Stimulated activated CD4-positive, alpha-beta T cell treated with anti-CD3 and anti-CD28 coated beads, Interleukin-4, amount 100 ng/mL, for 4 hours (primary cell): ENCODE measurements at regions not wholly inside any gene's neighbourhood (a gene's known extent, or its start where the extent isn't known, plus 50 kb on each side); places are given as distances from the start of the nearest gene placed in this dataset.
A peak's percentile ranks its signal among the peaks of the same experiment; 100 is the strongest.
"Not testable (repeated sequence)": the region's sequence is repeated elsewhere in the genome, so short reads cannot be mapped to it uniquely, and the experiment has no call there.

Experiments
- DNase-seq, 2 experiments: peaks; one replicate each; pipeline ENCODE4 v3.0.0-alpha.2; 2020

DNA sequence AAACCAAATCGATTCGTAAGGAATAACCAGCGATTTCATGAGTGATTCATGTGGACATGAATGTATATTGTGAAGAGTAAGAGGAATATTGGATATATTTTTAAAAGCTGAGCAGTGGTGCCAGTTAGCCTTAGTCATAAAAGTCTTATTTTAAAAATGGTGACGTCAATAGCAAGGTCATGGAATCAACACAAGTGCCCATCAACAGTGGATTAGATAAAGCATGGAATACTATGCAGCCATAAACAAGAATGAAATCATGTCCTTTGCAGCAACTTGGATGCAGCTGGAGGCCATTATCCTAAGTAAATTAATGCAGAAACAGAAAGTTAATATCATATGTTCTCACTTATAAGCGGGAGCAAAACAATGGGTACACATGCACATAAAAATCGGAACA lies 89.0 kb upstream of the STOX2 start:
- no peak for DNase-seq

- DNase-seq, result no peak
Measured at GRCh38 chr4:183816882-183817509, 88.1 kb upstream of the STOX2 start.

DNA sequence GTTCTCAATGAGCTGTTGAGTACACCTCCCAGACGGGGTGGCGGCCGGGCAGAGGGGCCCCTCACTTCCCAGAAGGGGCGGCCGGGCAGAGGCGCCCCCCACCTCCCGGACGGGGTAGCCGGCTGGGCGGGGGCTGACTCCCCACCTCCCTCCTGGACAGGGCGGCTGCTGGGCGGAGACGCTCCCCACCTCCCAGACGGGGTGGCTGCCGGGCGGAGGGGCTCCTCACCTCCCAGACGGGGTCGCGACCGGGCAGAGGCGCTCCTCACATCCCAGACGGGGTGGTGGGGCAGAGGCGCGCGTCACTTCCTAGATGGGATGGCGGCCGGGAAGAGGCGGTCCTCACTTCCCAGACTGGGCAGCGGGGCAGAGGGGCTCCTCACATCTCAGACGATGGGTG lies 86.5 kb upstream of the STOX2 start:
- DNase-seq, result not testable (repeated sequence)

DNA sequence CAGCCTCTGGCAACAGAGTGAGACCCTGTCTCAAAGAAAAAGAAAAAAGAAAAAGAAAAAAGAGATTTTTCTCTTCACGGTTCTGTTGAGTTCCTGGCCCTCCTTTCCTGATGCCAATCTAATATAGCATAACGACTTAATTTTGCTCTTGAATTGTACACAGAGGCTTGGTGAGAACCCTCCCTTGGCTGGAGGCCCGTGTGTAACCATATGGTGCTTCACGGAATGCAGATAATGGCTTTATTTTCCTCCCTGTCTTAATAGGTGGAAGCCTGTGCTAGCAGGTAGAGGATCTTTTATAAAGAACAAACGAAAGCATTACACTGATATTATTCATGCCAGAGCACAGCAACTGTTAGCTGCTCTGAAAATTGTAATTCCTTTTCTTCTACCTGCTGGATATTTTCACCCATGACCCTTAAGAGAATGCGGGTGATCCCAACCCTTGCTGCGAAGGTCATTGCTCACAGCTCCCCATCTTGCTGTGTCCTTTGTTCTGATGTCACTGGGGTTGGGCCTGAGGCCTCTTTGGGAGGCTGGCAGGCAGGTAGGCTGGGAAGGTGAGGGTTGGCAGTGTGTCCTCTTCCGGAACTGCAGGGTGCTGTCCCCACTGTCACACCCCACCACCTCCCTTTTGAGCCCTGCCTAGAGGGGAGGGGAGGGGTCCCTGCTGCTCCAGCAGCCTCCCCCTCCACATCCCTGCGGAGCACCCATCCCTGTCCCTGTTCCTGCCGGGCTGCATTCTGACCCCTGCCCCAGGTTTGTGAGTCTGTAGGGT lies 83.8 kb upstream of the STOX2 start:
- DNase-seq, result no peak

DNA sequence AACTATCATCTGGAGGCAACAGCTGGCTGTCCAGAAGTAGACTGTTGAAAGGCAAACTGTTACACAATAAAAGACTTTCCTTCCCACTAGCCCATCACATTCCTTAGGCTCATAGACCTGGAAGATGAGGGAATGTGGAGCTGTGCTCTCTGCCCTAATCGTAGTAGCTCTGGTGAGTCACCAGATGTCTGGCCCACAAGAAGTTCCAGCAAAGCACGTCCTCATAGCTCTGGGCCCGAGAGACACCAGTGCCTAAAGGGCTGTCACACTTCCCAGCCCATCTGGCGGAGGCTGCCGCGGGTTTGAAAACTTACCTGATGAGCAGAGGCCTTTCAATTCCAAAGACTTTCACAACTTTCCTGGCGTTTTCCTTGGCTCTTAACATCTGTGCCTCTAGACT lies 81.7 kb upstream of the STOX2 start:
- DNase-seq, result no peak

- DNase-seq, result no peak
Measured at GRCh38 chr4:183825346-183825745, 79.8 kb upstream of the STOX2 start.

DNA sequence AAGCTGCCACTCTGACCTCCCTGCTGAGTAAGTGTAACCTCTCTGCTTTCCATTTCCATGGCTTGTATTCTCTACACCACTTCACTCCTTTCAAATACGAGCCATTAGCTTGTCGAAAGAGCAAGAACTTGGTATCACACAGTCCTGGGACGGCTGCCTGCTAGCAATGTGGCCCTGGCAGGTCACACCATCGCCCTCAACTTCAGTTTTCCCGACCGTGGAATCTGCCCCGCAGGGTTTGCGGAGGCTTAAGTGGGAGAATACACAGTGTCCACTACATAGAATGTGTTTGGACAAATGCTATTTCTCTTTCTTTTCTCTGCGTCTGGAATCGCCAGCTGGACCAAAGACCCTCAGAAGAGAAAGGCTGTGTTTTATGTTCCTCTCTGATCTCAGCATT lies 78.6 kb upstream of the STOX2 start:
- no peak for DNase-seq

- no peak for DNase-seq
Measured at GRCh38 chr4:183828125-183828524, 77.0 kb upstream of the STOX2 start.

GRCh38 chr4:183828839-183829238 lies 76.3 kb upstream of the STOX2 start:
- DNase-seq, result no peak

DNA sequence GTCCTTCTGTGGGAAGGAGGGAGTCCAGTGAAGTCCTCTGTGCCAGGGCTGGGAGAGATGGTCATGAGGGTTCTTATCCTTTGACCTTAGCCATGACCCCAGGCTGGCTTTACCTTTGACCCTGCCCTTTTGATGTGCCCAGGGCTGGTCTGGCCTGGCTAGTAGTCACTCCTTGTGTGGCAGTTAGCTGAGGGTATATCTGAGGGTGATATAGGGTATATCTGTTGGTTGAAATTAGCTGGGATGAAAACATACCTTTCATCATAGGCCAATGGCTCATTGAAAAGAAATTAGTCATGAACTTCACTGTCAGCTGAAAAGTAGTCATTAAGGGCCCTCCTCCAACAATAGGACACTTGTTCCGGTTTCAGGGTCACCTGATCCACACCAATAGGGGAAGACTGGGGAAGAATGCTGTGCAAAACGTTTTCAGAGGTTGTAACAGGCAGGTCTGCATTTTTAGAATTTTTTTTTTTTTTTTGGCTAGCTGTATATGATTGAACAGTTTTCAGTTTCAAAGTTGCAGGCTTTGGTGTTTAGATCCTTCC lies 74.6 kb upstream of the STOX2 start:
- DNase-seq, result no peak

- DNase-seq, result no peak
Measured at GRCh38 chr4:183831026-183831446, 74.1 kb upstream of the STOX2 start.

DNA sequence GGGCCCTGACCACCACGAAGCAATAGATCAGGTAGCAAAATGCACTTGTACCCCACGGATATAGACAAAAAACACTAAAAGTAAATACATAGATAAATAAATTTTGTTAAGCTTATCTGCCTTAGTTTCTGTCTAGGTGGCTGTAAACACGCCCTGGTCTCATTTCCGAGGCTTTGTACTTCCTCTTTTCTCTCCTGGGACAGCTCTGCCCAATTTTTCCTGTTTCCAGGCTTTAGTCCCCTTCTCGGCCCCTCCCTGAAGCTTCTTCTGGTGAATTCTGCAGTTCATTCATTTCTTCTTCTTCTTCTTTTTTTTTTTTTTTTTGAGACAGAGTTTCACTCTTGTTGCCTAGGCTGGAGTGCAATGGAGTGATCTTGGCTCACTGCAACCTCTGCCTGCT lies 73.4 kb upstream of the STOX2 start:
- no peak for DNase-seq

DNA sequence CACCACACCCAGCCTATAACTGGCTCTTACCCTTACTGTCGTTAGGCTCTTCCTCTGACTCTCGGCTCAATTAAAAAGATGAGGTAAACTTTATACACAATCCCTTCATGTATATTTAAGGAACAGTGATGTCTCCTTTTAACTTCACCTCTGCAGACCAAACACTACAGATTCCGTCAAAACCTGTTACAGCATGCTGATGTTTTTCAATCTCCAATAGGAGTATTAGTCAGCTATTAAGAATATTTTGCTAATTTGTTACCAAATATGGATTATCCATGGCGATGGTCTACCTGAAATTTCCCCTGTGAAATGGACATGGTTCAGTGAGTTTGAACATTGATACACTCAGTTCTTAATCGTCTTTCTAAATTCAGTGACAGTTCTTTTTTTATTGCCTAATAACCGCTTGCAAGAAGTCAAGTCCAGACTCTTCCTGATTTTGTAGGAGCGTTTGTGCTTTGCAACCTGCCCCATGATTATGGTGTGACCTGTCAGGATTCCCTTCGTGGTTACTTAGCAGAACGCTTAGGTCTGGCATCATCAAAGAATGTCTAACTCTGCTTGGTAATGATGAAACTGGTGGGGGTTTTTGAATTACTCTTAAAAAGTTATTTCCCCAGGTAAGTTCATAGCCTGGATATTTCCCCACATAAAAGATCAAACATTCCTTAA lies 72.2 kb upstream of the STOX2 start:
- no peak for DNase-seq

DNA sequence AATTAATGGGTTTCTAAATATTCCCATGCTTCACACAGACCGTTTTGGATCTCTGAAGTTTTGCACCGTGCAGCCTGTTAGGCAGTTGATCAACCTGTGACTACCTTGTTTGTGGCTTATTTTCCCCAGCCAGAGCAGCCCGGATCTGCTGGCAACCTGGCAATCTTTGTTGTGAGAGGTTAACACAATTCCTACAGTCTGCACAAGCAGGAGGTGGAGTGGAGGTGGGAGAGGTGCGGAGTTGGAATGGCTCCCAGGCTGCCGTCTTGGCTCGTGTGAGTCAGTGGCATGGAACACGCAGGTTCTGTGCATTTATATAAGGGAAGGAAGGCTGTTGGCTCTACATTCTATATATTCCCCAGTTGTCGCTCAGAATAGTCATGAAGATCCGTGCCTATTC lies 70.9 kb upstream of the STOX2 start:
- DNase-seq, result no peak

- no peak for DNase-seq
Measured at GRCh38 chr4:183837222-183837621, 67.9 kb upstream of the STOX2 start.

GRCh38 chr4:183838987-183839712 lies 66.0 kb upstream of the STOX2 start:
- no peak for DNase-seq

DNA sequence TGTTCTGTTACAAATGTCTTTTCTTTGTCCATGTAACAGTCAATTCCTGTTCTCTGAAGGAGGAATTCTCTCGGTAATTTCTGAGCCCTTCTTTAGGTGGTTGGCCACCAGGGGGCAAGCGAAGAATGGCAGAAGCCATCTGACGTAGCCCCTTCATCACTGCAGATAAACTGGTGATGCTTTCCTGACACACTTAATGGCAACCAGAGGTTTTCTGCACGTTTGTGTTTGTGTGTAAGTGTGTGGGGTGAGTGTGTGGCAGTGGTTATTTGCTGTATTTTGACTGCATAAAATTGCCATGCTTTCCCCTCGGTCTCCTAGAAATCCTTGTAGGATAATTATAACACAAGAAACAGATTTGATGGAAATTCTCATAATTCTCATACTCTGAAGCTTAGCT lies 64.8 kb upstream of the STOX2 start:
- DNase-seq, result peak; percentile 50 to 64

GRCh38 chr4:183841001-183841400 lies 64.1 kb upstream of the STOX2 start:
- DNase-seq, result no peak

- no peak for DNase-seq
Measured at GRCh38 chr4:183842129-183842528, 63.0 kb upstream of the STOX2 start.

DNA sequence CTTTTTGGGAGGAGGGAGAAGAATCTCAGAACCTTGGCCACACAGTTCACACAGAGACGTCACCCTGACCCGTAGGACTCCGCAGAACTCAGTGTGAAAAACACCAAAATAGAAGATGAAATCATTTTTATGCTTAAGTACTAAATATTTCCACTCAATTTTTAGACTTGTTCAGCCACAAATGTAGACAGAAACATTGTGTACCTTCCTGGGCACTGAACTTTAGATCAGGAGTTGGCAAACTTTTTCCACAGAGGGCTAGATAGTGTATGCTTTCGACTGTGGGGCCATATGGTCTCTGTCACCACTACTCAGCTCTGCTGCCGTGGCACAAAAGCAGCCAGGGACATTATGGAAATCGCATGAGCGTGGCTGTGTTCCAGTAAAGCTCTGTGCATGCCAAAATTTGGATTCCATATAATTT lies 61.8 kb upstream of the STOX2 start:
- DNase-seq, result no peak

- no peak for DNase-seq
Measured at GRCh38 chr4:183846951-183847350, 58.2 kb upstream of the STOX2 start.

GRCh38 chr4:183848805-183849204 lies 56.3 kb upstream of the STOX2 start:
- DNase-seq, result no peak

GRCh38 chr4:183852910-183853547 lies 52.1 kb upstream of the STOX2 start:
- DNase-seq, result no peak
